Neuron (in vitro differentiated cells): ENCODE measurements at regions not wholly inside any gene's neighbourhood (a gene's known extent, or its start where the extent isn't known, plus 50 kb on each side); places are given as distances from the start of the nearest gene placed in this dataset.

Source experiments
- H2AFZ ChIP-seq: one replicate; pipeline ENCODE4 v1.6.1; 2013; ENCODE audit warnings: low read depth, mild to moderate bottlenecking, inconsistent platforms, low read length, moderate library complexity
- H3K27me3 ChIP-seq: one replicate; pipeline ENCODE4 v1.6.1; 2013; ENCODE audit warnings: low read length; ENCODE audit not compliant: insufficient read depth
- H3K36me3 ChIP-seq: one replicate; pipeline ENCODE4 v1.6.1; 2013; ENCODE audit warnings: low read length; ENCODE audit not compliant: insufficient read depth
- H3K4me1 ChIP-seq: one replicate; pipeline ENCODE4 v1.6.1; 2013; ENCODE audit warnings: low read length; ENCODE audit not compliant: insufficient read depth
- H3K4me3 ChIP-seq: 2 replicates; pipeline ENCODE4 v1.5.1; 2013; ENCODE audit warnings: mild to moderate bottlenecking, low read length, moderate library complexity
- H3K9me3 ChIP-seq: one replicate; pipeline ENCODE4 v1.6.1; 2013; ENCODE audit warnings: low read length

GRCh38 chr6:122130518-122130917 is 268.9 kb upstream of the HSF2 start:
- Histone ChIP-seq H3K27me3 (no peaks in the 10 kb centered on the region), H3K4me3 (no peak overlapping the region), H3K9me3 (no peaks in the 10 kb centered on the region), H3K36me3 (no peaks in the 10 kb centered on the region), H3K4me1 (peaks cover 4% of the 10 kb centered on the region), H2AFZ (no peak overlapping the region)

GRCh38 chr6:122136386-122136785 is 263.1 kb upstream of the HSF2 start:
- H3K36me3 ChIP-seq: no peaks in the 10 kb centered on the region
- H2AFZ ChIP-seq: no peak overlapping the region
- H3K27me3 ChIP-seq: no peaks in the 10 kb centered on the region
- H3K4me1 ChIP-seq: no peaks in the 10 kb centered on the region
- no peaks in the 10 kb centered on the region for H3K9me3 ChIP-seq
- H3K4me3 ChIP-seq: no peak overlapping the region

- no peaks in the 10 kb centered on the region for H3K4me1 ChIP-seq
- H2AFZ ChIP-seq: no peak overlapping the region
- no peaks in the 10 kb centered on the region for H3K27me3 ChIP-seq
- no peak overlapping the region for H3K4me3 ChIP-seq
- no peaks in the 10 kb centered on the region for H3K36me3 ChIP-seq
- H3K9me3 ChIP-seq: no peaks in the 10 kb centered on the region
These were observed 259.4 kb upstream of the HSF2 start for GRCh38 chr6:122140031-122140430.

GRCh38 chr6:122141246-122141645 is 258.2 kb upstream of the HSF2 start:
- Histone ChIP-seq H2AFZ (no peak overlapping the region), H3K36me3 (no peaks in the 10 kb centered on the region), H3K27me3 (no peaks in the 10 kb centered on the region), H3K9me3 (no peaks in the 10 kb centered on the region), H3K4me3 (no peak overlapping the region), H3K4me1 (no peaks in the 10 kb centered on the region)

- Histone ChIP-seq H3K9me3 (no peaks in the 10 kb centered on the region), H3K4me1 (no peaks in the 10 kb centered on the region), H3K27me3 (no peaks in the 10 kb centered on the region)
These were observed 255.4 kb upstream of the HSF2 start for GRCh38 chr6:122143813-122144601.

GRCh38 chr6:122145246-122145645 is 254.2 kb upstream of the HSF2 start:
- no peak overlapping the region for H3K4me3 ChIP-seq
- H2AFZ ChIP-seq: no peak overlapping the region
- no peaks in the 10 kb centered on the region for H3K4me1 ChIP-seq
- no peaks in the 10 kb centered on the region for H3K9me3 ChIP-seq
- no peaks in the 10 kb centered on the region for H3K36me3 ChIP-seq
- no peaks in the 10 kb centered on the region for H3K27me3 ChIP-seq

More at GRCh38 chr6:122143813-122144601, 255.4 kb upstream of the HSF2 start:
- Histone ChIP-seq H3K36me3 (no peaks in the 10 kb centered on the region), H2AFZ (no peak overlapping the region), H3K4me3 (no peak overlapping the region)

- no peaks in the 10 kb centered on the region for H3K36me3 ChIP-seq
- H2AFZ ChIP-seq: no peak overlapping the region
- no peaks in the 10 kb centered on the region for H3K9me3 ChIP-seq
- no peak overlapping the region for H3K4me3 ChIP-seq
- H3K4me1 ChIP-seq: no peaks in the 10 kb centered on the region
- H3K27me3 ChIP-seq: no peaks in the 10 kb centered on the region
These were observed 253.7 kb upstream of the HSF2 start for GRCh38 chr6:122145741-122146240.

GRCh38 chr6:122147291-122147690 is 252.2 kb upstream of the HSF2 start:
- Histone ChIP-seq H3K36me3 (no peaks in the 10 kb centered on the region), H2AFZ (no peak overlapping the region), H3K27me3 (no peaks in the 10 kb centered on the region), H3K4me1 (no peaks in the 10 kb centered on the region), H3K4me3 (no peak overlapping the region), H3K9me3 (no peaks in the 10 kb centered on the region)

GRCh38 chr6:122151066-122151465 is 248.4 kb upstream of the HSF2 start:
- Histone ChIP-seq H3K27me3 (no peaks in the 10 kb centered on the region), H2AFZ (no peak overlapping the region), H3K4me1 (peaks cover 3% of the 10 kb centered on the region), H3K9me3 (no peaks in the 10 kb centered on the region), H3K36me3 (no peaks in the 10 kb centered on the region), H3K4me3 (no peak overlapping the region)

- Histone ChIP-seq H3K27me3 (no peaks in the 10 kb centered on the region), H3K4me3 (no peak overlapping the region), H3K4me1 (peaks cover 3% of the 10 kb centered on the region)
These were observed 247.7 kb upstream of the HSF2 start for GRCh38 chr6:122151763-122152162.

GRCh38 chr6:122153557-122153956 is 245.9 kb upstream of the HSF2 start:
- Histone ChIP-seq H3K36me3 (no peaks in the 10 kb centered on the region), H3K4me1 (peaks cover 3% of the 10 kb centered on the region)

More at GRCh38 chr6:122151763-122152162, 247.7 kb upstream of the HSF2 start:
- Histone ChIP-seq H3K9me3 (no peaks in the 10 kb centered on the region), H2AFZ (no peak overlapping the region), H3K36me3 (no peaks in the 10 kb centered on the region)

GRCh38 chr6:122154155-122154554 is 245.3 kb upstream of the HSF2 start:
- H3K27me3 ChIP-seq: no peaks in the 10 kb centered on the region
- no peak overlapping the region for H3K4me3 ChIP-seq
- peaks cover 3% of the 10 kb centered on the region for H3K4me1 ChIP-seq
- no peak overlapping the region for H2AFZ ChIP-seq
- no peaks in the 10 kb centered on the region for H3K9me3 ChIP-seq
- no peaks in the 10 kb centered on the region for H3K36me3 ChIP-seq

More at GRCh38 chr6:122153557-122153956, 245.9 kb upstream of the HSF2 start:
- Histone ChIP-seq H3K27me3 (no peaks in the 10 kb centered on the region), H2AFZ (no peak overlapping the region), H3K4me3 (no peak overlapping the region), H3K9me3 (no peaks in the 10 kb centered on the region)

- Histone ChIP-seq H3K36me3 (no peaks in the 10 kb centered on the region), H3K4me1 (peaks cover 3% of the 10 kb centered on the region), H3K27me3 (no peaks in the 10 kb centered on the region), H3K4me3 (no peak overlapping the region), H3K9me3 (no peaks in the 10 kb centered on the region), H2AFZ (no peak overlapping the region)
These were observed 244.4 kb upstream of the HSF2 start for GRCh38 chr6:122154912-122155575.
